Mucosa of descending colon (tissue), 3 donors: ENCODE measurements at regions not wholly inside any gene's neighbourhood (a gene's known extent, or its start where the extent isn't known, plus 50 kb on each side); places are given as distances from the start of the nearest gene placed in this dataset.
A peak's percentile ranks its signal among the peaks of the same experiment; 100 is the strongest.

Source experiments
- ATAC-seq: fragments of 200-7000 bp; cut with Tn5 transposase; one replicate; pipeline ENCODE4 v1.9.1; 2020; ENCODE audit warnings: mild to moderate bottlenecking, moderate library complexity
- DNase-seq, 3 donors: peaks; one replicate each; pipeline ENCODE4 v3.0.0-alpha.2; 2020
- H3K36me3 ChIP-seq: fragments of 200-600 bp; one replicate; pipeline ENCODE4 v1.8.0; 2021; ENCODE audit warnings: low read depth, mild to moderate bottlenecking
- H3K4me1 ChIP-seq: fragments of 200-600 bp; one replicate; pipeline ENCODE4 v1.8.0; 2021; ENCODE audit warnings: low read depth, mild to moderate bottlenecking
- H3K4me3 ChIP-seq: fragments of 200-600 bp; one replicate; pipeline ENCODE4 v1.8.0; 2021; ENCODE audit warnings: mild to moderate bottlenecking
- H3K9me3 ChIP-seq: fragments of 200-600 bp; one replicate; pipeline ENCODE4 v1.8.0; 2021; ENCODE audit warnings: mild to moderate bottlenecking
- CTCF ChIP-seq: fragments of 200-600 bp; IDR thresholded peaks from one replicate; pipeline ENCODE4 v1.8.0; 2022; ENCODE audit warnings: antibody characterized with exemption, mild to moderate bottlenecking
- intact Hi-C, 2 donors: fragments of 100-400 bp; cut with DNase I in 1 of 2; cut with micrococcal nuclease in 1 of 2; formaldehyde crosslinking; loops; one replicate each; pipeline versions ENCODE4 v1.11.0 to v1.11.1; 2022; cut with DNase I, micrococcal nuclease
- donor health status: DM: no; HTN: no; CAD: no; lungs with moderate emphysema.
- donor health status: DM: no; HTN: no; CAD: no.
- donor health status: DM: no; HTN: yes; CAD: no.

- DNase-seq: no peak
- intact Hi-C loops: no loop called here
- TF ChIP-seq CTCF: no peak
These were observed 195.8 kb upstream of the FAM3C start for GRCh38 chr7:121591926-121592325.

GRCh38 chr7:121587435-121587834, 191.3 kb upstream of the FAM3C start:
- ATAC-seq: no peak
- no peaks in the 10 kb centered on the region for H3K9me3 ChIP-seq
- intact Hi-C loops: no loop called here
- no peak for TF ChIP-seq CTCF
- no peaks in the 10 kb centered on the region for H3K36me3 ChIP-seq
- no peak for DNase-seq
- H3K4me3 ChIP-seq: no peak overlapping the region
- peaks cover 4% of the 10 kb centered on the region for H3K4me1 ChIP-seq

More at GRCh38 chr7:121591926-121592325, 195.8 kb upstream of the FAM3C start:
- Histone ChIP-seq H3K36me3 (no peaks in the 10 kb centered on the region), H3K4me1 (no peaks in the 10 kb centered on the region), H3K9me3 (no peaks in the 10 kb centered on the region), H3K4me3 (no peak overlapping the region)
- no peak for ATAC-seq

- peaks cover 7% of the 10 kb centered on the region for H3K4me1 ChIP-seq
- ATAC-seq (peak; percentile 55), DNase-seq (no peak)
- no peak for TF ChIP-seq CTCF
- intact Hi-C loops: no loop called here
- H3K9me3 ChIP-seq: no peaks in the 10 kb centered on the region
- H3K36me3 ChIP-seq: no peaks in the 10 kb centered on the region
- no peak overlapping the region for H3K4me3 ChIP-seq
These were observed 186.2 kb upstream of the FAM3C start for GRCh38 chr7:121582258-121582657.

- Histone ChIP-seq H3K4me3 (no peak overlapping the region), H3K4me1 (peaks cover 7% of the 10 kb centered on the region), H3K36me3 (no peaks in the 10 kb centered on the region), H3K9me3 (no peaks in the 10 kb centered on the region)
- no peak for ATAC-seq
- no peak for DNase-seq
- no peak for TF ChIP-seq CTCF
- intact Hi-C loops: no loop called here
These were observed 183.5 kb upstream of the FAM3C start for GRCh38 chr7:121579639-121580038.

- H3K4me3 ChIP-seq: no peak overlapping the region
- peaks cover 7% of the 10 kb centered on the region for H3K4me1 ChIP-seq
- H3K9me3 ChIP-seq: no peaks in the 10 kb centered on the region
- TF ChIP-seq CTCF: no peak
- no peaks in the 10 kb centered on the region for H3K36me3 ChIP-seq
- no peak for ATAC-seq
- no peak for DNase-seq
- intact Hi-C loops: no loop called here
These were observed 182.6 kb upstream of the FAM3C start for GRCh38 chr7:121578669-121579068.
